NB4 (cell line): ENCODE measurements at regions not wholly inside any gene's neighbourhood (a gene's known extent, or its start where the extent isn't known, plus 50 kb on each side); places are given as distances from the start of the nearest gene placed in this dataset.

Experiments
- CTCF ChIP-seq: IDR thresholded peaks from one replicate; pipeline ENCODE4 v1.5.1; 2012; ENCODE audit warnings: low read depth, low read length
- POLR2A ChIP-seq: IDR thresholded peaks from 2 replicates; pipeline ENCODE4 v1.6.1; 2011; ENCODE audit warnings: mild to moderate bottlenecking; ENCODE audit not compliant: insufficient read length; ENCODE audit errors: extremely low read depth

DNA sequence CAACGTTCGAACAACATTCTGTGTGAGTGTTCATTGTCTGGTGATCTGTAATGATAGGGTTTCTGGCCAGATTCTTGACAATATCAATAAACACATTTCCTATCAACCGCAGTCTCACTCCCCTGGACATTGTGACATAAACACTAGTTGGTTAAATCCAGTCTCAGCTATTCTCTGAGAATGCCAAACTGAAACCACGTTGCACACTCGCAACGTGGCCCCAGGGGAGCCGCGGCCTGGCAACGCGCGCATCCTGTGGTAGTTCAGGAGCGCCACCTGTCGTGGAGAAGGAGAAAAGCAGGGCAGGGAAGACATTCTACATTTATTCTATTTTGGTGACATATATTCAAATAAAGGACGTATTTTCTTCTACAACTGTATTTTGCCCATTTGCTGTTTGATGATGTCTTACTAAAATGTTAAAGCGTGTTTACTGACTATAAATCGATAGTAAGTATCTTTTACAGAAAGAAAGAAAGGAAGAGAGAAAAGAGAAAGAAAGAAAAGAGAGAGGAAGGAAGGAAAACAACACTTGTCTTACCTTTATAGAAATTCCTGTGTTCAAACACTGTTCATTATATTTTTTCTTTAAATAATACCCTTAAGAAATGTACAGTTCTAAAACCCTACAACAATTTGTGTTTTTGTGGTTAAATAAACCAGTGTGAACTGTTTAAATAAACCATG lies 738.3 kb upstream of the FRG1 start:
- TF ChIP-seq CTCF (peak; percentile 75), POLR2A (no peak)
